CD14-positive monocyte (primary cell): ENCODE measurements at regions not wholly inside any gene's neighbourhood (a gene's known extent, or its start where the extent isn't known, plus 50 kb on each side); places are given as distances from the start of the nearest gene placed in this dataset.

Experiments used
- DNase-seq, 3 donors: peaks; one replicate each; pipeline ENCODE4 v3.0.0-alpha.2; 2011 to 2022
- H2AFZ ChIP-seq: 2 replicates; pipeline ENCODE4 v1.6.0; 2012; ENCODE audit warnings: mild to moderate bottlenecking, low read depth, low read length, inconsistent platforms; ENCODE audit not compliant: insufficient read depth, poor library complexity, severe bottlenecking
- H3K27ac ChIP-seq, 2 donors: 1 replicate in 1 of 2; 2 replicates in 1 of 2; pipeline ENCODE4 v1.5.1; 2012 to 2013; ENCODE audit warnings: low read length in 2 of 2, control low read depth in 1 of 2, inconsistent platforms in 1 of 2, low read depth in 1 of 2, mild to moderate bottlenecking in 1 of 2
- H3K27me3 ChIP-seq, 2 donors: one replicate each; pipeline versions ENCODE4 v1.6.0 to v1.6.1; 2011 to 2013; ENCODE audit warnings: low read length in 2 of 2; ENCODE audit not compliant: control insufficient read depth in 2 of 2, insufficient read depth in 2 of 2
- H3K36me3 ChIP-seq, 2 donors: replicated peaks in 1 of 2; 1 replicate in 1 of 2; 2 replicates in 1 of 2; pipeline versions ENCODE4 v1.5.1 to v1.6.1; 2012 to 2013; ENCODE audit warnings: low read length in 2 of 2, control low read depth in 1 of 2, inconsistent platforms in 1 of 2, mild to moderate bottlenecking in 1 of 2; ENCODE audit not compliant: insufficient read depth in 2 of 2, control insufficient read depth in 1 of 2
- H3K4me1 ChIP-seq, 2 donors: 1 replicate in 1 of 2; 2 replicates in 1 of 2; pipeline versions ENCODE4 v1.5.1 to v1.6.1; 2012 to 2013; ENCODE audit warnings: low read length in 2 of 2, control low read depth in 1 of 2, inconsistent platforms in 1 of 2, mild to moderate bottlenecking in 1 of 2, moderate library complexity in 1 of 2; ENCODE audit not compliant: insufficient read depth in 2 of 2, control insufficient read depth in 1 of 2
- H3K4me2 ChIP-seq: replicated peaks from 2 replicates; pipeline ENCODE3; 2012; ENCODE audit warnings: low read length, moderate library complexity, mild to moderate bottlenecking; ENCODE audit not compliant: poor library complexity, severe bottlenecking; ENCODE audit errors: extremely low read depth
- H3K4me3 ChIP-seq, 3 experiments: fragments of 200-600 bp in 1 of 3; sonication (generic) in 1 of 3; replicated peaks in 1 of 3; 1 replicate in 2 of 3; 2 replicates in 1 of 3; pipeline ENCODE4 v1.5.1; 2011 to 2013; ENCODE audit warnings: low read length in 3 of 3, mild to moderate bottlenecking in 3 of 3, control low read depth in 2 of 3, low read depth in 2 of 3, inconsistent platforms in 1 of 3, moderate library complexity in 1 of 3
- H3K79me2 ChIP-seq: 2 replicates; pipeline ENCODE4 v1.6.0; 2012; ENCODE audit warnings: mild to moderate bottlenecking, control low read depth, inconsistent platforms, low read length, moderate library complexity; ENCODE audit not compliant: insufficient read depth
- H3K9ac ChIP-seq: 2 replicates; pipeline ENCODE4 v1.6.0; 2017; ENCODE audit warnings: low read length, mild to moderate bottlenecking; ENCODE audit not compliant: insufficient read depth, poor library complexity, severe bottlenecking
- H3K9me3 ChIP-seq, 2 donors: replicated peaks in 1 of 2; 1 replicate in 1 of 2; 2 replicates in 1 of 2; pipeline versions ENCODE4 v1.5.1 to v1.6.1; 2012 to 2013; ENCODE audit warnings: low read length in 2 of 2, control low read depth in 1 of 2; ENCODE audit not compliant: control insufficient read depth in 1 of 2, insufficient read depth in 1 of 2
- H4K20me1 ChIP-seq: 2 replicates; pipeline ENCODE4 v1.6.0; 2012; ENCODE audit warnings: mild to moderate bottlenecking, low read length, control low read depth, moderate library complexity; ENCODE audit not compliant: insufficient read depth
- H3K27ac Mint-ChIP-seq, 7 donors: one replicate each; pipeline ENCODE4 v1.8.0; 2020; ENCODE audit warnings: mild to moderate bottlenecking in 7 of 7, mixed read lengths in 7 of 7, moderate library complexity in 6 of 7, inconsistent platforms in 2 of 7
- H3K27me3 Mint-ChIP-seq, 3 donors: one replicate each; pipeline ENCODE4 v1.8.0; 2021 to 2022; ENCODE audit warnings: low read depth in 3 of 3, mild to moderate bottlenecking in 3 of 3, mixed read lengths in 3 of 3, moderate library complexity in 3 of 3, inconsistent platforms in 1 of 3
- H3K36me3 Mint-ChIP-seq, 2 donors: one replicate each; pipeline ENCODE4 v1.8.0; 2020; ENCODE audit warnings: mixed read lengths in 2 of 2, inconsistent platforms in 1 of 2, mild to moderate bottlenecking in 1 of 2
- H3K4me1 Mint-ChIP-seq: one replicate; pipeline ENCODE4 v1.8.0; 2020; ENCODE audit warnings: mild to moderate bottlenecking, mixed read lengths
- H3K4me3 Mint-ChIP-seq, 2 donors: one replicate each; pipeline ENCODE4 v1.8.0; 2020; ENCODE audit warnings: mild to moderate bottlenecking in 2 of 2, mixed read lengths in 2 of 2, moderate library complexity in 1 of 2
- H3K9me3 Mint-ChIP-seq, 7 donors: one replicate each; pipeline ENCODE4 v1.8.0; 2020 to 2022; ENCODE audit warnings: mixed read lengths in 7 of 7, mild to moderate bottlenecking in 6 of 7, moderate library complexity in 6 of 7, inconsistent platforms in 2 of 7
- CTCF ChIP-seq: fragments of 200-600 bp; IDR thresholded peaks from one replicate; pipeline ENCODE4 v1.8.0; 2022; ENCODE audit warnings: antibody characterized with exemption, mild to moderate bottlenecking
- WGBS: methylation state at CpG from one replicate; pipeline ENCODE4 v1.1.5; 2013; ENCODE audit warnings: missing lambda C conversion rate; ENCODE audit not compliant: insufficient coverage; 5-methylcytosine and 5-hydroxymethylcytosine counted together
- intact Hi-C, 2 donors: fragments of 100-400 bp; cut with micrococcal nuclease; formaldehyde crosslinking; loops; one replicate each; pipeline versions ENCODE4 v1.15.0 to v1.15.1; 2023

DNA sequence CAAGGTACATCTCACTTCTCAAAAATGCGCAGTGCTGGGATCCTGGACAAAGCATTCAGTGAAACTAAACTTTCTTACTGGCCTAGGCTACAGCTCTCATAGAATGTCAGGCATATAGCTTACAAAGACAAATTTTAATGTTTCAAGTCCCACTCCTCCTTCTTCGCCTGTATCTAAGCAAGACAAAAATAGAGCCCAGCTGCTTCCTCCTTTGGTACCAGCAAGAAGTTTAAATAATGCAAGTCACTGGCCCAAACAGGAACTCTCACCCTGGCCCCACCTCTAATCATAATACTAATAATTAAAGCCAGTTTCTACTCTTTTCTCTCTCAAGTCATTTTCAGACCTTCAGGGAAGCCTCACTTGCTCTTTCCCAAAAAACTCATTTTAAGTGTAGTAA is 1267.9 kb downstream of the MRPL39 start:
- H3K36me3 Mint-ChIP-seq, result no peaks in the 10 kb centered on the region
- H3K4me1 ChIP-seq, result peaks cover 7 to 8% of the 10 kb centered on the region in 2 donors
- peak in 2 of 3 donors; percentile 1 to 6 for DNase-seq
- H3K27me3 ChIP-seq, result no peaks in the 10 kb centered on the region
- no peak overlapping the region for H2AFZ ChIP-seq
- H3K4me2 ChIP-seq, result peak overlapping the region; percentile 19
- peaks cover 0 to 2% of the 10 kb centered on the region in 2 donors for H3K9me3 ChIP-seq
- H4K20me1 ChIP-seq, result no peaks in the 10 kb centered on the region
- 8% methylated on average over 2 of the region's 2 CpGs for WGBS
- no peak overlapping the region for H3K9ac ChIP-seq
- no peaks in the 10 kb centered on the region for H3K79me2 ChIP-seq
- H3K4me3 ChIP-seq, result no peak overlapping the region
- no peak for TF ChIP-seq CTCF
- intact Hi-C loops, result no loop called here
- H3K27ac Mint-ChIP-seq, result peak overlapping the region in 2 of 7 donors; percentile 11 to 25
- H3K4me3 Mint-ChIP-seq, result no peak overlapping the region
- H3K27ac ChIP-seq, result no peak overlapping the region
- H3K4me1 Mint-ChIP-seq, result peaks cover 8% of the 10 kb centered on the region
- peaks cover 2 to 8% (median 3%) of the 10 kb centered on the region in 7 donors for H3K9me3 Mint-ChIP-seq
- peaks cover 0 to 2% (median 2%) of the 10 kb centered on the region in 3 donors for H3K27me3 Mint-ChIP-seq
- no peaks in the 10 kb centered on the region for H3K36me3 ChIP-seq

GRCh38 chr21:24336491-24336890 is 1270.8 kb downstream of the MRPL39 start:
- TF ChIP-seq CTCF, result no peak
- Mint-ChIP-seq H3K4me3 (no peak overlapping the region), H3K27ac (no peak overlapping the region), H3K36me3 (no peaks in the 10 kb centered on the region), H3K27me3 (peaks cover 0 to 2% (median 0%) of the 10 kb centered on the region in 3 donors), H3K4me1 (peaks cover 8% of the 10 kb centered on the region), H3K9me3 (peaks cover 2 to 8% (median 5%) of the 10 kb centered on the region in 7 donors)
- 100% methylated on average over 1 of the region's 6 CpGs for WGBS
- H3K27ac ChIP-seq, result no peak overlapping the region
- intact Hi-C loops, result no loop called here
- H3K4me2 ChIP-seq, result no peak overlapping the region
- no peaks in the 10 kb centered on the region for H3K36me3 ChIP-seq
- H3K9me3 ChIP-seq, result peaks cover 0 to 2% of the 10 kb centered on the region in 2 donors
- H3K9ac ChIP-seq, result no peak overlapping the region
- H3K79me2 ChIP-seq, result no peaks in the 10 kb centered on the region
- peaks cover 7 to 8% of the 10 kb centered on the region in 2 donors for H3K4me1 ChIP-seq
- DNase-seq, result no peak
- H3K4me3 ChIP-seq, result no peak overlapping the region
- no peaks in the 10 kb centered on the region for H3K27me3 ChIP-seq
- H4K20me1 ChIP-seq, result no peaks in the 10 kb centered on the region
- no peak overlapping the region for H2AFZ ChIP-seq
